HG02798 (cell line): ENCODE measurements at regions not wholly inside any gene's neighbourhood (a gene's known extent, or its start where the extent isn't known, plus 50 kb on each side); places are given as distances from the start of the nearest gene placed in this dataset.

Source experiments
- ATAC-seq: cut with Tn5 transposase; IDR thresholded peaks from one replicate; pipeline ENCODE4 v1.9.1; 2021; ENCODE audit warnings: mild to moderate bottlenecking; ENCODE audit not compliant: unreplicated experiment, poor library complexity

GRCh38 chr4:10336471-10336870, 120.8 kb downstream of the ZNF518B start:
- ATAC-seq: no peak

DNA sequence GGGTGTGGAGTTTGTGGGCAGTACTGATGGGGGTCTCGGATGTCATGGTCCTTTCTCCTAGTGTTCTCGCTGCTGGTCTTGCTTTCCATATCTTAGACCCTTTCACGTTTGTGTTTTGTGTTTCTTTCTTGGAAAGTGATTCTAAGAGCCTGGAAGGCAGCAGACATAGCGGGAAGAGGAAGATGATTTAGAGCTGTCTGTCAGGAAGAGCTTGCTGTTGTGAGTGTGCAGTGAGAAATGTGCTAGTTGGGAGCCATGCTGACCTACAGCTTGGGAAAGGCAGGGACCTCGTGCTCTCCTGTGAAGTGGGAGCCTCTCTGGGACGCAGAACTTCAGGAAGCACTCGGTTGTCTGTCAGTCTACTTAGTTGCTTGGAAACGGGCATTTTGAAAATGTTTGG, 122.2 kb downstream of the ZNF518B start:
- no peak for ATAC-seq

DNA sequence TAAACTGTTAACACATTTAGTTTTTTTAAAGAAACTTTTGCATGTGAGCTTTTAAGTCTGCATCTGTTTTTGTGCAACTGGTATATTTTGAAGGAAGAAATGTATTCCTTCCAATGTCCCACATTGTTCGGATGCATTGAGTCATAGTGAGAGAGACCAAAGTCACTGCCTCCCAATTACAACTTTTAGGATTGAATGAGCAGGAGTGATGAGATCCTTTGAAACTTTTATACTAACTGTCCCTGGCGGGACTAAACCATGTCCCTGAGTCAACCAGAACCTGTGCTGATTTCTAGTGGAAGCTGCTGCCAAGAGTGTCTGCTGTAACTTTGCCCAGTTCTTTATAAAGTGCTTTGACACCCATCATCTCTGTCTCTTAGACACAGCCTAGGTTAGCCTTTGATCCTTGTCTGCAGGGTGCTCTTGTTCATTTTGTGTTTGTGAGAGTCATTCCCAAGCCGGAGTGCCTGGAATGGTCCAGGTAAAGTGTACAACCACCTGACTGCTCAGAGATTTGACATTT, 122.7 kb downstream of the ZNF518B start:
- no peak for ATAC-seq

GRCh38 chr4:10333942-10334341, 123.3 kb downstream of the ZNF518B start:
- ATAC-seq: no peak

DNA sequence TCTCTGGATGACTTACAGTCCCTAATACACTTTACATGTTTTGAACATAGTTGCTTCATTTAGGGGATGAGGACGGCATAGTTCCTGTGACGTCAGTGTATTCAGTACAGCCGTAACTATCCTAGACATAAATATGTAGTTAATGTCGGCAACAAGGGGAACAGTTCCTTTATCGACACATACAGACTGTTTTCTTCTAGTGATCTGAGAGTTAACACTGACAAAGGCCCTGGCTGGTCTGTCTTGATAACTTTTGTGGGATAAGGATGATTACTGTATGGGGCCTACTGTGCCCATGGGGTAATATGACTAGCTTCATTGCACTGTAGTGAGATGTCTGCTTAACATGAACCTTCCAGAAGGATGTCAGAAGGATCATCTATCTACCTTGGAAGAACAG, 131.2 kb downstream of the ZNF518B start:
- no peak for ATAC-seq

DNA sequence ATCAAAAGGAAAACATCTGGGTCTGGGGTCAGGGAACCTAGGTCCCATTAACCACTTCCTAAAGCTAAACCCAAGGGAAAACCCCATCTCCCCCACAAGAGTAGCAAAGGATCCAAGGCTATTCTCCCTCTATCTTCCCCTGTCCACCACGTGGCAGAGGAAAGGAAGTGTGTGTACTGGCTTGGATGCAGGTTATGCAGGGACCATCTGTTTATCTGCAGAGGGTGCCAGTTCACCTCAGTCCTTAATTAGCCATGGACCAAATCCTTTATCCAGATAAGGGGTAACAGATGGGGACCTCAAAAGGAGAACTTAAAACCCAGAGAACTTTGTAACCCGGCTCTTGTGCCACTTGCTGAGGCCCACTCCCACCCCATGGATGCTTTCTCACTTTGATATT, 135.3 kb downstream of the ZNF518B start:
- ATAC-seq: no peak

DNA sequence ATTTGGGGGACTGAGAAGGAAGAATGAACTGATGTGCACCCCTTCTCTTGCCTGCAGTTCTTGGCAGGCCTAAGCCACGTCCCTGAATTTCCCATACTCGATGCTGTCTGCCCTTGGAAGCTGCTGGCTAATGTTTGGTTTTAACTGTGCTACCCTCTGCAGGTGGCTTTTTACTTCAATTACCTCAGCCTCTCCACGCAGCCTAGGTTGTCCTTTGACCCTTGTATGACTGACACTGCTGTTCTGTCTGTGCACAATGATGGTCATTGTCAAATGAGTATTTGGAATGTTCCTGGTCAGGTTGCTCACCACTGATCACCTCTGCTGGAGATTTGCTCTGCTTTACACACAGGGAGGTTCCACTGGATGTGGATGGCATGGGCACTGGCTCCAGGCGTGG, 137.1 kb downstream of the ZNF518B start:
- no peak for ATAC-seq

DNA sequence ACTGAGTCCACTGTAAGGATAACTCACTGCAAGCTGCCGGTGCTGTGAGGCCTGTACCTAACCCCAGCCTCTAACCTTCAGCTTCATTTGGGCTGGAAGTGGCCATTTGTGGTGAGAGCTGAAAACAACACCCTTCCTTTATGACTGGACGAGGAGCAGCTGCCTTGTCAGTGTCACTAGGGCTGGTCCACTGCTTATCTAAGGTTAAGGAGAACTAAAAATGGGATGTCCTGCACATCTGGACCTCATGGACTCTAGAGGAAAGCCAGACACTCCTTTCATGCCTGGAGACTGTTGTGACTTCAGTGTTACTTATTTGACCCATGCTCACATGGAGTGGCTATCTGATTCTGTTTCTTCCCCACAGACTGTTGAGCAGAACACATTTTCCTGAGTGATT, 139.9 kb downstream of the ZNF518B start:
- ATAC-seq: no peak

DNA sequence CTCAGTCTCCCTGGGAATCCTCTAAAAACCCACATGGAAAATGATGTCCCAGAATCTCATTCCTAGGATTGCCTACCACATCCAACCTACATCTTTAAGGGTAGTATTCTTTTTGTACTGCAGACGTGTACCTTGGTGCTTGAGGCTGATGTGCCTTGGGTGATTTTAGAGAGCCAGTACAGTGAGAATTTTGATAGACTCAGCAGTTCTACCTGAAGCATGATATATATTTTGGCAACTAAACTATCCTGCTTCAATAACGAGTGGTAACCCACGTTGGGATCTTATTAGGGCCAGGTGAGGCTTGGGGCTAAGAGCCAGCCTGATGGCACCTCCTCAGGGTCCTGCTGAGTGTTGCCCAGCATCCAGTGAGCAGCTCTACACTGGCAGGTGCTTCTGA, 140.4 kb downstream of the ZNF518B start:
- ATAC-seq: no peak

- ATAC-seq: no peak
These were observed 141.6 kb downstream of the ZNF518B start for GRCh38 chr4:10315638-10316037.

DNA sequence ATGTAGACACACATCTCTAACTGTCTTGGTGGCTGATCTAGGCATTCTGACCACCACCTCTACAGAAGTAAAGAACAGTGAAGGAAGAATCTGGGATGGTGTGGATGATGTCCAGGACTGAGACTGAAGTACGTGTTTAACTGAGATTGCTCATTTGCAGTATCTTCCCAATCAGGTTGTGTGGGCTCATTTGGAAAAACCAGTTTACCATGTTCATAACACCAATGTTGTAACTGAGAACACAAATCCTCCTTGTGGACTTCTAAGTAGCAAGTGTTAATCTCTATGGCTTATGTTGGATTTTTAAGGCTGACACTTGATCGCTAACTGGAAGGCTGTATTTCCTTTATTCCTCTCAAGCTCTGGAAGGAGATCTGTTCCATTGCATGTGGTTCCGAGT, 144.7 kb downstream of the ZNF518B start:
- ATAC-seq: no peak

DNA sequence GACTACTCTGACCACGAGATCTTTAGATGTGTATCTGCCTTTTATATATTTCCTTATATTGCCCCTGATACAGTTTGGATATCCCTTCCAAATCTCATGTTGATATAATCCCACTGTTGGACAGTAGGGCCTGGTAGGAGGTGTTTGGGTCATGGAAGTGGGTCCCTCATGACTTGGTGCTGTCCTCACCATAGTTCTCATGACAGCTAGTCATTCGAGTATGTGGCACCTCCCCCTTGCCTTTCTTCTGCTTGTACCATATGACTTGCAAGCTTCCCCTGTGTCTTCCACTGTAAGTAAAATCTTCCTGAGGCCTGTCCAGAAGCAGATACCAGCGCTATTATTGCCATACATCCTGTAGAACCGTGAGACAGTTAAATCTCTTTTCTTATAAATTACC, 145.3 kb downstream of the ZNF518B start:
- no peak for ATAC-seq

- ATAC-seq: no peak
These were observed 151.4 kb downstream of the ZNF518B start for GRCh38 chr4:10305816-10306215.

GRCh38 chr4:10303291-10303690, 153.9 kb downstream of the ZNF518B start:
- no peak for ATAC-seq

DNA sequence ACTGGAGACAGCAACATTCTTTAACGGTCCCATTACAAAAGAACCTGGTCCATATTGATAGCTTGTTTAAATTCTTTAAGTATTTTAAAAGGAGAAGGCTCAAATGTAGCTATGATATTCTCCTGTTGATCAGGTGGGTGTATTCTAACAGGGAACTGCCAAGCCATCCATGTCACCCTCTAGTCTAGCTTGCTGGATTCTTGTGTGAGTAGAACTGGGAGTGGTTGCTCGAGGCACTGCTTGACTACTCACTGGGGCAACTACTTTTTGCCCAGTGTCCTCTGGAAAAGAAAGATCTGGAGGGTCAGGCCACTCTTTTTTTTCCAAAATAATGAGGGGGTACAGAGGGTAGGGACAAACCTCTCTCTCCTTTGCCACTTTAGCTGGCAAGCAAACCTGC, 155.1 kb downstream of the ZNF518B start:
- ATAC-seq: no peak

- no peak for ATAC-seq
These were observed 157.6 kb downstream of the ZNF518B start for GRCh38 chr4:10299601-10300000.

DNA sequence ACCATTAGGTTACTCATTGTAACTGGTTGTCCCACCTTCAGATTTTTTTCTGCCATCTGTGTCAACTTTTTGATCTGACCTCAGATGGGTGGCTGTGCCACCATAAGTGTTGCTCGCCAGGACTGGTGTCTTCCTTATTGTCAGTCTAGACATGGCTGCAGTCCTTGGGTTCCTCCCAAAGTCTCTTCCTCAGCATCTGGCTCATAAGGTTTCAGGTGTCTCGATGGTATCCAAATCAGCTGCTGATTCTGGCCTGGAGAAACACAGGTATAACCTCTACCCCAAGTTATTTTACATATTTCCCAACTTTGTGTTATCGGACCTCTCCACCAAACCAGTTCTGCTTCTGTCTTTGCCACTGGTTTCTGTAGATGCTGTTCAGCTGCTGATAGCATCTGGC, 158.5 kb downstream of the ZNF518B start:
- ATAC-seq: no peak

DNA sequence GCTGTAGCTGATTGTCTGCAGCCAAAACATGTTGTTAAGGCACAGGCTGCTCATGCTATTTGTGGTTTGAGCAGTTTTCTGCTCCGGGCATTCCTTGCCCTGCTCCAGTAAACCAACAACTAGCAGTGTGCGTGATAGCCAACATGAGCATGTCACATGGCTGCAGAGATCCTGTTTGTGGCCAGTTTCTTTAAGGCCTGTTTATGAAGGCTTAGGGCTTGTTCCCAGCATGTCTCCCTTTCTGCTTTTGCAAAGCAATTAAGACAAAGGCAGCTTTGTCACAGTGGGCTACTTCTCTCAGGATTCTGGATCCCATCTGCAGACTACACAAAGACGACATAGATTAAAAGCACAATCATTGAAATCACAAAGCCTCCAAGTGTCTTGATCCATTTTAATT, 160.5 kb downstream of the ZNF518B start:
- no peak for ATAC-seq

DNA sequence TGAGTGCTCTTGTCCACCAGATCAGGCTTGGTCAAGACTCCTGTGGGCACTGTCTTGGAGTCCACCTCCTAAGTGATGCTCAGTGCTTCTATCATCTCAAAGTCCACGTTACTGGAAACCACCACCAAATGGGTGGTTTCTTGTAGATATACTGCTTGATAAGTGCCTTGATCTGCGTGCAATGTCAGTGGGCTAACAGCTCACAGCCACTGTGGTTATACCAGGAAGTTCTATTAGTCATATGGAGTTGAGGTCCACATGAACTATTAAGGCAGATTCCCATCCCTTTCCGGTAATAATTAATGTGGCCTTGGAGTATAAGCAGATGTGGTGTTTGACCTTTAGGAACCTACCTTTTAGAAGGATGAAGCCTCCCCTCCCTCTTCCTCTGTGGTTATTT, 161.9 kb downstream of the ZNF518B start:
- ATAC-seq: no peak

DNA sequence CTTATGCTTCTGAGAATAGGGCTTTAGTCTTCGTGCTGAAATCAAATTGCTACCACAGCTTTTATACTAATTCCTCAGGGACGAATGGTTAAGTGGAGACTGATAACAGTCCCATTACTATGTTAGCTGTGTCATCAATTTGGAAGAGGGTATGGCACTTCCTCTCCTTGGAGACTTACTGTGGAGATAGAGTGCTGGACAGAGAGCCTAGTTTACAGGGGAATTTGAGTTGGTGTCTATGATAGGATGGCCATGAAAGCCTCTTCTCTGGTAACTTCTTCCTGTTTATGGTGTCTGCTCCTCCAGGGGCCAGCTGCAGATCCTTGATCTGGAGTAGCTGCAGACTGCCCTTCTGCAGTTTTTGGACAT, 167.7 kb downstream of the ZNF518B start:
- ATAC-seq: no peak

- no peak for ATAC-seq
These were observed 168.2 kb downstream of the ZNF518B start for GRCh38 chr4:10288830-10289537.

DNA sequence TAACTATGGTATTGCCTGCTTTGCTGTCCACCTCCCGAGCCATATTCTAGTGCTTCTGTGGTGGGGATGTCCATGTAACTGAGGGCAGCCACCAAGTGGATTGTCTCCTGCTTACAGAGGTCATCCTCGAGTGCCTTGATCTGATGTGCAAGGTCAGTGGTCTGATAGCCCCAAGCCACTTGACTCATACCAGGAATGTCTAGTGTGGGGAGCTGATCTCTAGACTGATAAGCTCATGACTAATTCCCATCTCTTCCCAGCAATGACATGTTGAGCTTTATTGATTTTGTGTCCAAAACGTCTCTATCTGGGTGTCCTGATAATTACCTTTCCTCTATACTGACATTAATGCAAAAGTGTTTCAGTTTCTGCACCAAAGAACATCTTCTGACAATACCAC, 168.4 kb upstream of the WDR1 start:
- ATAC-seq: no peak

DNA sequence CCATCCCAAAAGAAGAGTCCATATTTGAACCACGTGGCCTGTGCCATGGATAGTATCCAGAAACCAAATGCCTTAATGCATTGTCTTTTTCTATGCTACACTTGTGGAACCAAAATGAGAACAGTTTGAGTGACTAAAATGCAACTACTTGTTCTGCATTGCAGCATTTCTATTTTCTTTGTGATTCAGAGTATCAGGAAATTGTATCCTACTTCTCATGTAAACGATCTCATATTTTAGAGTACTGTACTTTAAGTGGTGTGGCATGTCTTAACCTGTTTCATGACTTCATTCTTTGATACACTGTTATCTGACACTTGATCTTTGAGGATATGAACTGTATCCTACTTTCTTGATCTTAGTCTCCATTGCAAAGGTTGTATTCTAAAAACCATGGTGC, 167.2 kb upstream of the WDR1 start:
- no peak for ATAC-seq
